HepG2 (cell line): ENCODE measurements at regions not wholly inside any gene's neighbourhood (a gene's known extent, or its start where the extent isn't known, plus 50 kb on each side); places are given as distances from the start of the nearest gene placed in this dataset.

Source experiments
- ATAC-seq: fragments of 200-7000 bp; cut with Tn5 transposase; 3 replicates; pipeline ENCODE4 v1.9.1; 2020; ENCODE audit warnings: mild to moderate bottlenecking, moderate library complexity
- BruUV-seq: library from RNA; stranded (reverse); fragments of 400-500 nt; replicated peaks from 2 replicates; lab custom pipeline; 2021; lab: Mats Ljungman, UMichigan
- CTCF ChIA-PET: fragments of 300-600 bp; formaldehyde crosslinking; extraction: SDS; loops from one replicate; lab custom pipeline; 2021; ENCODE audit warnings: low total read pairs, inconsistent platforms, low intra/inter-chr PET ratio; lab: Yijun Ruan, JAX
- POLR2A ChIA-PET: fragments of 350-600 bp; sonication (Branson Sonifier 250); formaldehyde crosslinking; loops from one replicate; lab custom pipeline; 2020; ENCODE audit warnings: antibody characterized with exemption, inconsistent platforms; lab: Yijun Ruan, JAX
- DNase-seq: peaks from one replicate; pipeline ENCODE4 v3.0.0-alpha.2; 2015; ENCODE audit warnings: low spot score
- FAIRE-seq: peaks from 3 replicates; lab custom pipeline; 2011; peaks lifted over from hg19 to GRCh38; lab: Jason Lieb, UNC
- H2AFZ ChIP-seq: one replicate; pipeline ENCODE4 v1.6.1; 2011; ENCODE audit warnings: low read length, inconsistent platforms
- H3K27ac ChIP-seq: fragments of 300-600 bp; 3 replicates; pipeline ENCODE4 v1.8.0; 2011; ENCODE audit warnings: mixed run types, mild to moderate bottlenecking, mixed read lengths, low read length, inconsistent platforms; ENCODE audit not compliant: insufficient read depth; ENCODE audit errors: extremely low read length
- H3K27me3 ChIP-seq, 2 experiments: fragments of 200-600 bp in 1 of 2; 2 replicates in 1 of 2; 3 replicates in 1 of 2; pipeline versions ENCODE4 v1.6.0 to v1.8.0; 2011; ENCODE audit warnings: low read length in 2 of 2, mild to moderate bottlenecking in 2 of 2, moderate library complexity in 2 of 2, inconsistent platforms in 1 of 2; ENCODE audit not compliant: insufficient read depth in 2 of 2, control insufficient read depth in 1 of 2
- H3K36me3 ChIP-seq, 2 experiments: fragments of 200-600 bp in 1 of 2; replicated peaks in 1 of 2; 2 replicates in 1 of 2; 3 replicates in 1 of 2; pipeline versions ENCODE4 v1.5.1 to v1.8.0; 2011; ENCODE audit warnings: low read length in 2 of 2, inconsistent platforms in 1 of 2; ENCODE audit not compliant: insufficient read depth in 2 of 2, control insufficient read depth in 1 of 2
- H3K4me1 ChIP-seq: 2 replicates; pipeline ENCODE4 v1.5.1; 2012; ENCODE audit warnings: low read length, inconsistent platforms; ENCODE audit not compliant: insufficient read depth
- H3K4me2 ChIP-seq: 2 replicates; pipeline ENCODE4 v1.6.0; 2011; ENCODE audit warnings: low read depth, low read length, inconsistent platforms
- H3K4me3 ChIP-seq, 3 experiments: fragments of 200-600 bp in 1 of 3; sonication (generic), shearing (Covaris generic) in 1 of 3; replicated peaks in 1 of 3; 2 replicates each; pipeline ENCODE4 v1.5.1; 2011 to 2016; ENCODE audit warnings: low read length in 3 of 3, inconsistent platforms in 2 of 3, low read depth in 2 of 3, mild to moderate bottlenecking in 2 of 3, control low read depth in 1 of 3, mixed read lengths in 1 of 3; ENCODE audit not compliant: insufficient read depth in 1 of 3
- H3K79me2 ChIP-seq: one replicate; pipeline ENCODE4 v1.6.1; 2011; ENCODE audit warnings: low read length, inconsistent platforms; ENCODE audit not compliant: insufficient read depth
- H3K9ac ChIP-seq: 2 replicates; pipeline ENCODE4 v1.6.0; 2011; ENCODE audit warnings: mild to moderate bottlenecking, low read depth, low read length, inconsistent platforms; ENCODE audit not compliant: insufficient read depth
- H3K9me3 ChIP-seq: 2 replicates; pipeline ENCODE4 v1.5.1; 2012; ENCODE audit warnings: mild to moderate bottlenecking, low read length
- H4K20me1 ChIP-seq: 2 replicates; pipeline ENCODE4 v1.6.0; 2011; ENCODE audit warnings: inconsistent platforms, mild to moderate bottlenecking, low read length, moderate library complexity; ENCODE audit not compliant: insufficient read depth
- AGO2 ChIP-seq: fragments of 200-400 bp; formaldehyde crosslinking; optimal IDR thresholded peaks from 2 replicates; pipeline ENCODE3; 2017; ENCODE audit warnings: mild to moderate bottlenecking, low read depth, low read length, moderate library complexity
- ARID3A ChIP-seq: IDR thresholded peaks from 2 replicates; pipeline ENCODE4 v1.6.1; 2012; ENCODE audit warnings: low read depth, low read length, improper control_type of control experiment
- ARNT2 ChIP-seq: sonication (generic); formaldehyde crosslinking; IDR thresholded peaks from 2 replicates; pipeline ENCODE4 v1.8.0; 2022; ENCODE audit warnings: mild to moderate bottlenecking, low read depth, missing genetic modification reagents, moderate library complexity
- CREM ChIP-seq, 2 experiments: sonication (generic) in 1 of 2; formaldehyde crosslinking in 1 of 2; IDR thresholded peaks; 2 replicates each; pipeline versions ENCODE4 v1.4.0 to v1.6.1; 2016 to 2020; ENCODE audit warnings: antibody characterized with exemption in 1 of 2, mild to moderate bottlenecking in 1 of 2, missing genetic modification reagents in 1 of 2
- FOXK2 ChIP-seq: fragments of 450-650 bp; IDR thresholded peaks from 2 replicates; pipeline ENCODE4 v1.6.1; 2016
- FOXO1 ChIP-seq: sonication (generic); formaldehyde crosslinking; IDR thresholded peaks from 2 replicates; pipeline ENCODE4 v1.4.0; 2020; ENCODE audit warnings: missing genetic modification reagents
- GMEB1 ChIP-seq: sonication (generic); formaldehyde crosslinking; IDR thresholded peaks from 2 replicates; pipeline ENCODE4 v1.5.1; 2020; ENCODE audit warnings: missing genetic modification reagents, mild to moderate bottlenecking, borderline replicate concordance
- HMG20B ChIP-seq: conservative IDR thresholded peaks from 2 replicates; pipeline ENCODE4 v1.6.1; 2016; ENCODE audit warnings: missing genetic modification reagents, missing compliant biosample characterization
- JUND ChIP-seq: sonication (generic); formaldehyde crosslinking; IDR thresholded peaks from 2 replicates; pipeline ENCODE4 v1.8.0; 2022; ENCODE audit warnings: mild to moderate bottlenecking, missing genetic modification reagents
- MAFF ChIP-seq: IDR thresholded peaks from 2 replicates; pipeline ENCODE4 v1.6.1; 2011; ENCODE audit warnings: low read depth, low read length, improper control_type of control experiment
- NPAS2 ChIP-seq: sonication (generic); formaldehyde crosslinking; IDR thresholded peaks from 2 replicates; pipeline ENCODE4 v1.8.0; 2022; ENCODE audit warnings: mild to moderate bottlenecking, missing genetic modification reagents, borderline replicate concordance
- PBX3 ChIP-seq: sonication (generic); formaldehyde crosslinking; IDR thresholded peaks from 2 replicates; pipeline ENCODE4 v1.8.1; 2023; ENCODE audit warnings: missing genetic modification reagents, inconsistent platforms, borderline replicate concordance
- POGK ChIP-seq: sonication (generic); formaldehyde crosslinking; conservative IDR thresholded peaks from 2 replicates; pipeline ENCODE4 v1.8.0; 2022; ENCODE audit warnings: mild to moderate bottlenecking, moderate library complexity, missing genetic modification reagents
- RBAK ChIP-seq: sonication (generic); formaldehyde crosslinking; IDR thresholded peaks from 2 replicates; pipeline ENCODE4 v1.5.1; 2020; ENCODE audit warnings: mild to moderate bottlenecking, missing genetic modification reagents
- RBM39 ChIP-seq: fragments of 200-400 bp; formaldehyde crosslinking; IDR thresholded peaks from one replicate; pipeline ENCODE4 v1.6.1; 2018; ENCODE audit warnings: antibody characterized with exemption, mild to moderate bottlenecking, low read depth, low read length; ENCODE audit not compliant: poor library complexity, severe bottlenecking
- RCOR2 ChIP-seq: IDR thresholded peaks from 2 replicates; pipeline ENCODE4 v1.6.1; 2016; ENCODE audit warnings: missing biosample characterization, missing genetic modification reagents
- TEAD3 ChIP-seq: optimal IDR thresholded peaks from 2 replicates; pipeline ENCODE3; 2016; ENCODE audit warnings: borderline replicate concordance
- ZNF225 ChIP-seq: sonication (generic); formaldehyde crosslinking; IDR thresholded peaks from 2 replicates; pipeline ENCODE4 v1.4.0; 2020; ENCODE audit warnings: mild to moderate bottlenecking, missing genetic modification reagents
- ZNF775 ChIP-seq: sonication (generic); formaldehyde crosslinking; IDR thresholded peaks from 2 replicates; pipeline ENCODE4 v1.4.0; 2020; ENCODE audit warnings: missing genetic modification reagents, mild to moderate bottlenecking, moderate library complexity, borderline replicate concordance
- WGBS: methylation state at CpG from one replicate; pipeline ENCODE4 v1.1.6; 2017; ENCODE audit warnings: low lambda C conversion rate; 5-methylcytosine and 5-hydroxymethylcytosine counted together
- in situ Hi-C: cut with HindIII; loops from 2 replicates; pipeline ENCODE4 v1.10.0; 2017; ENCODE audit warnings: low pct_unique_long_range_greater_than_20kb; ENCODE audit not compliant: extremely low pct_ligation_motif_present
- intact Hi-C: fragments of 100-400 bp; cut with micrococcal nuclease; formaldehyde crosslinking; loops from one replicate; pipeline ENCODE4 v1.10.0; 2022; ENCODE audit not compliant: unreplicated experiment

- TF ChIP-seq ZNF775 (CRISPR knock-in tag) = no peak
These were observed 606.1 kb downstream of the SLC16A7 start (continued) for GRCh38 chr12:60201891-60202290.

- POLR2A ChIA-PET = no interaction called here
- Histone ChIP-seq H3K4me3 (no peak overlapping the region), H3K27me3 (no peaks in the 10 kb centered on the region), H3K27ac (no peak overlapping the region), H4K20me1 (no peaks in the 10 kb centered on the region), H2AFZ (no peak overlapping the region), H3K4me1 (no peaks in the 10 kb centered on the region), H3K79me2 (no peaks in the 10 kb centered on the region), H3K9me3 (no peaks in the 10 kb centered on the region), H3K36me3 (no peaks in the 10 kb centered on the region), H3K4me2 (no peak overlapping the region), H3K9ac (no peak overlapping the region)
- intact Hi-C loops (no loop called here), in situ Hi-C loops (no loop called here)
- ATAC-seq (no peak), FAIRE-seq (no peak), DNase-seq (no peak)
- WGBS = 4% methylated on average over 1 of the region's 1 CpG
- CTCF ChIA-PET = no interaction called here
- BruUV-seq = no TSS peak
- no peak for TF ChIP-seq ARID3A
- no peak for TF ChIP-seq NPAS2 (CRISPR knock-in tag)
- no peak for TF ChIP-seq FOXO1 (CRISPR knock-in tag)
- peak; percentile 98 for TF ChIP-seq MAFF
- no peak for TF ChIP-seq AGO2
- TF ChIP-seq ZNF225 (CRISPR knock-in tag) = no peak
- no peak for TF ChIP-seq CREM (IDR thresholded peaks at IDR 0.05)
- TF ChIP-seq CREM (CRISPR knock-in tag; IDR thresholded peaks at IDR 0.05) = no peak
- no peak for TF ChIP-seq PBX3 (CRISPR knock-in tag)
- no peak for TF ChIP-seq ARNT2
- TF ChIP-seq JUND (CRISPR knock-in tag) = no peak
- TF ChIP-seq FOXK2 = no peak
- no peak for TF ChIP-seq HMG20B (CRISPR knock-in tag)
- no peak for TF ChIP-seq TEAD3
- TF ChIP-seq RBAK (CRISPR knock-in tag) = no peak
- TF ChIP-seq POGK = no peak
- TF ChIP-seq GMEB1 (CRISPR knock-in tag) = no peak
- TF ChIP-seq RCOR2 (CRISPR knock-in tag) = no peak
- no peak for TF ChIP-seq RBM39
These were observed 609.7 kb downstream of the SLC16A7 start for GRCh38 chr12:60205500-60205899.
